ENCODE measurements at regions not wholly inside any gene's neighbourhood (a gene's known extent, or its start where the extent isn't known, plus 50 kb on each side); places are given as distances from the start of the nearest gene placed in this dataset.

DNA sequence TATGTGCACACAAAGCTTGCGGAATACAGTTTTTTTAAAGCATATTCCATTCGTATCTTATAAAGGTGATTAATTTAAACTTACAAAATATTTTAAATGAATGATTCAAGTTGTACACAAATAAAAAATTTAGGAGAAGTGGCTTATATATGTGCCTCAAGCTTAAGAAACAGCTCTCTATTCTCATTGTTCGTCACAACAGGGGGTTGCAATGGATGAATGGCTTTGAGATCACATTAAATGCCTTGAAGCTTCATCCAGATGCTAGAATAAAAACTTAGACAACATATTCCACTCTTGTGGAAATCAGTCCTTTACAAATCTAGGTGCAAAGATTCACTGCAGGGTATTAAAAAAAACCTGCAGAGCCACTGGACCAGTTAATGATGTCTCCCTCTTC, 303.9 kb upstream of the LRFN5 start:
- no peak for TF ChIP-seq REST (IDR thresholded peaks at IDR 0.05; ENCODE audit: borderline replicate concordance)
- TF ChIP-seq, protein P1, sequence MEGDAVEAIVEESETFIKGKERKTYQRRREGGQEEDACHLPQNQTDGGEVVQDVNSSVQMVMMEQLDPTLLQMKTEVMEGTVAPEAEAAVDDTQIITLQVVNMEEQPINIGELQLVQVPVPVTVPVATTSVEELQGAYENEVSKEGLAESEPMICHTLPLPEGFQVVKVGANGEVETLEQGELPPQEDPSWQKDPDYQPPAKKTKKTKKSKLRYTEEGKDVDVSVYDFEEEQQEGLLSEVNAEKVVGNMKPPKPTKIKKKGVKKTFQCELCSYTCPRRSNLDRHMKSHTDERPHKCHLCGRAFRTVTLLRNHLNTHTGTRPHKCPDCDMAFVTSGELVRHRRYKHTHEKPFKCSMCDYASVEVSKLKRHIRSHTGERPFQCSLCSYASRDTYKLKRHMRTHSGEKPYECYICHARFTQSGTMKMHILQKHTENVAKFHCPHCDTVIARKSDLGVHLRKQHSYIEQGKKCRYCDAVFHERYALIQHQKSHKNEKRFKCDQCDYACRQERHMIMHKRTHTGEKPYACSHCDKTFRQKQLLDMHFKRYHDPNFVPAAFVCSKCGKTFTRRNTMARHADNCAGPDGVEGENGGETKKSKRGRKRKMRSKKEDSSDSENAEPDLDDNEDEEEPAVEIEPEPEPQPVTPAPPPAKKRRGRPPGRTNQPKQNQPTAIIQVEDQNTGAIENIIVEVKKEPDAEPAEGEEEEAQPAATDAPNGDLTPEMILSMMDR (IDR thresholded peaks at IDR 0.05; ENCODE audit: poor library complexity, severe bottlenecking), result no peak
- no peak for TF ChIP-seq TAF1 (IDR thresholded peaks at IDR 0.05; ENCODE audit: low read depth)
- peak; percentile 21 for TF ChIP-seq POLR2AphosphoS5 (IDR thresholded peaks at IDR 0.05)

Measured in neural cell (in vitro differentiated cells).